Keratinocyte (primary cell): ENCODE measurements at regions not wholly inside any gene's neighbourhood (a gene's known extent, or its start where the extent isn't known, plus 50 kb on each side); places are given as distances from the start of the nearest gene placed in this dataset.

Experiments
- DNase-seq: peaks from one replicate; pipeline ENCODE4 v3.0.0-alpha.2; 2011; ENCODE audit warnings: low read depth, missing footprints, low spot score
- FAIRE-seq: peaks from 2 replicates; lab custom pipeline; 2011; peaks lifted over from hg19 to GRCh38; lab: Jason Lieb, UNC
- H2AFZ ChIP-seq: 2 replicates; pipeline ENCODE4 v1.6.0; 2012; ENCODE audit warnings: low read length, control low read depth, inconsistent platforms; ENCODE audit not compliant: control insufficient read depth
- H3K27ac ChIP-seq: 2 replicates; pipeline ENCODE4 v1.5.1; 2011; ENCODE audit warnings: low read length; ENCODE audit not compliant: control insufficient read depth, insufficient read depth
- H3K27me3 ChIP-seq: 3 replicates; pipeline ENCODE4 v1.6.0; 2011; ENCODE audit warnings: low read length; ENCODE audit not compliant: control insufficient read depth, insufficient read depth; ENCODE audit errors: extremely low read depth
- H3K36me3 ChIP-seq, 2 experiments: 2 replicates in 1 of 2; 3 replicates in 1 of 2; pipeline ENCODE4 v1.5.1; 2011; ENCODE audit warnings: low read length in 2 of 2, mild to moderate bottlenecking in 1 of 2; ENCODE audit not compliant: control insufficient read depth in 2 of 2, insufficient read depth in 2 of 2; ENCODE audit errors: extremely low read depth in 1 of 2
- H3K4me1 ChIP-seq: 3 replicates; pipeline ENCODE4 v1.5.1; 2011; ENCODE audit warnings: low read length; ENCODE audit not compliant: control insufficient read depth, insufficient read depth; ENCODE audit errors: extremely low read depth
- H3K4me2 ChIP-seq: 3 replicates; pipeline ENCODE4 v1.6.0; 2011; ENCODE audit warnings: low read depth, low read length; ENCODE audit not compliant: control insufficient read depth, insufficient read depth; ENCODE audit errors: extremely low read depth
- H3K4me3 ChIP-seq, 3 experiments: fragments of 200-600 bp in 1 of 3; sonication (generic) in 1 of 3; 2 replicates in 2 of 3; 3 replicates in 1 of 3; pipeline ENCODE4 v1.5.1; 2011 to 2016; ENCODE audit warnings: low read length in 3 of 3, mild to moderate bottlenecking in 3 of 3, control low read depth in 2 of 3, inconsistent platforms in 1 of 3, low read depth in 1 of 3, mixed read lengths in 1 of 3, mixed run types in 1 of 3, moderate library complexity in 1 of 3; ENCODE audit not compliant: control insufficient read depth in 2 of 3, insufficient read depth in 2 of 3; ENCODE audit errors: extremely low read depth in 1 of 3
- H3K79me2 ChIP-seq: 2 replicates; pipeline ENCODE4 v1.6.0; 2012; ENCODE audit warnings: low read length; ENCODE audit not compliant: control insufficient read depth, insufficient read depth
- H3K9ac ChIP-seq: 3 replicates; pipeline ENCODE4 v1.6.0; 2011; ENCODE audit warnings: low read length; ENCODE audit not compliant: control insufficient read depth, insufficient read depth; ENCODE audit errors: extremely low read depth
- H3K9me1 ChIP-seq: 3 replicates; pipeline ENCODE4 v1.6.0; 2011; ENCODE audit warnings: low read length; ENCODE audit not compliant: control insufficient read depth, insufficient read depth; ENCODE audit errors: extremely low read depth
- H3K9me3 ChIP-seq: 2 replicates; pipeline ENCODE4 v1.5.1; 2012; ENCODE audit warnings: low read depth, low read length; ENCODE audit not compliant: control insufficient read depth
- H4K20me1 ChIP-seq: 3 replicates; pipeline ENCODE4 v1.6.0; 2011; ENCODE audit warnings: low read length; ENCODE audit not compliant: control insufficient read depth, insufficient read depth; ENCODE audit errors: extremely low read depth
- CTCF ChIP-seq, 3 experiments: IDR thresholded peaks in 1 of 3; conservative IDR thresholded peaks in 1 of 3; optimal IDR thresholded peaks in 1 of 3; 2 replicates in 2 of 3; 3 replicates in 1 of 3; pipeline versions ENCODE3 to v1.5.1; 2011; ENCODE audit warnings: low read length in 3 of 3, mild to moderate bottlenecking in 3 of 3, moderate library complexity in 2 of 3, control low read depth in 1 of 3, inconsistent platforms in 1 of 3; ENCODE audit not compliant: insufficient read depth in 2 of 3; ENCODE audit errors: extremely low read depth in 1 of 3
- EZH2 ChIP-seq: IDR thresholded peaks from one replicate; pipeline ENCODE4 v1.6.1; 2012; ENCODE audit warnings: inconsistent platforms, mild to moderate bottlenecking, low read length, moderate library complexity
- dilution Hi-C: fragments of 300-500 bp; cut with MboI; formaldehyde crosslinking; loops from one replicate; pipeline ENCODE4 v1.7.0; 2020; ENCODE audit warnings: low sequenced_read_pairs; ENCODE audit not compliant: extremely low pct_ligation_motif_present

- Histone ChIP-seq H3K79me2 (no peaks in the 10 kb centered on the region), H2AFZ (no peak overlapping the region), H3K4me2 (no peak overlapping the region), H3K9me1 (no peaks in the 10 kb centered on the region), H3K4me1 (no peaks in the 10 kb centered on the region), H3K27ac (no peak overlapping the region), H3K9me3 (no peaks in the 10 kb centered on the region), H4K20me1 (no peaks in the 10 kb centered on the region), H3K4me3 (no peak overlapping the region), H3K9ac (no peak overlapping the region), H3K27me3 (no peaks in the 10 kb centered on the region), H3K36me3 (no peaks in the 10 kb centered on the region)
- DNase-seq (no peak), FAIRE-seq (no peak)
- dilution Hi-C loops: no loop called here
- TF ChIP-seq EZH2 (no peak), CTCF (optimal IDR thresholded peaks at IDR 0.05 in 1 of 3, IDR thresholded peaks at IDR 0.05 in 1 of 3, conservative IDR thresholded peaks at IDR 0.05 in 1 of 3; ENCODE audit: extremely low read depth in 1 of 3, insufficient read depth in 2 of 3, low read length in 3 of 3) (no peak)
Observed at GRCh38 chr10:108592956-108593355, 1330.4 kb downstream of the XPNPEP1 start.

- Histone ChIP-seq H3K9ac (no peak overlapping the region), H4K20me1 (no peaks in the 10 kb centered on the region), H2AFZ (no peak overlapping the region), H3K9me3 (no peaks in the 10 kb centered on the region), H3K27ac (no peak overlapping the region), H3K4me3 (no peak overlapping the region), H3K4me2 (no peak overlapping the region), H3K4me1 (no peaks in the 10 kb centered on the region), H3K79me2 (no peaks in the 10 kb centered on the region), H3K36me3 (no peaks in the 10 kb centered on the region), H3K9me1 (no peaks in the 10 kb centered on the region), H3K27me3 (no peaks in the 10 kb centered on the region)
- dilution Hi-C loops: no loop called here
- DNase-seq (no peak), FAIRE-seq (no peak)
- TF ChIP-seq CTCF (optimal IDR thresholded peaks at IDR 0.05 in 1 of 3, IDR thresholded peaks at IDR 0.05 in 1 of 3, conservative IDR thresholded peaks at IDR 0.05 in 1 of 3; ENCODE audit: extremely low read depth in 1 of 3, insufficient read depth in 2 of 3, low read length in 3 of 3): no peak
- no peak for TF ChIP-seq EZH2
Observed at GRCh38 chr10:108591417-108591816, 1331.9 kb downstream of the XPNPEP1 start.
